Tibial artery (tissue), 4 donors: ENCODE measurements at regions not wholly inside any gene's neighbourhood (a gene's known extent, or its start where the extent isn't known, plus 50 kb on each side); places are given as distances from the start of the nearest gene placed in this dataset.

Source experiments
- DNase-seq, 2 donors: peaks; one replicate each; pipeline ENCODE4 v3.0.0-alpha.2; 2019
- H3K27ac ChIP-seq, 2 donors: fragments of 200-600 bp; sonication (generic) in 1 of 2; 1 replicate in 1 of 2; 2 replicates in 1 of 2; pipeline ENCODE4 v1.5.1; 2018 to 2019; ENCODE audit warnings: mild to moderate bottlenecking in 1 of 2
- H3K27me3 ChIP-seq, 2 donors: fragments of 200-600 bp; sonication (generic) in 1 of 2; one replicate each; pipeline versions ENCODE4 v1.5.1 to v1.6.0; 2016 to 2019
- H3K36me3 ChIP-seq, 3 donors: fragments of 200-600 bp; sonication (generic) in 2 of 3; one replicate each; pipeline ENCODE4 v1.5.1; 2016 to 2019; ENCODE audit warnings: mild to moderate bottlenecking in 2 of 3
- H3K4me1 ChIP-seq, 4 donors: fragments of 200-600 bp; sonication (generic) in 2 of 4; 1 replicate in 3 of 4; 2 replicates in 1 of 4; pipeline ENCODE4 v1.5.1; 2016 to 2019
- H3K4me3 ChIP-seq, 2 donors: fragments of 200-600 bp; sonication (generic) in 1 of 2; 1 replicate in 1 of 2; 2 replicates in 1 of 2; pipeline ENCODE4 v1.5.1; 2018 to 2019; ENCODE audit warnings: mild to moderate bottlenecking in 2 of 2
- H3K9me3 ChIP-seq, 3 donors: fragments of 200-600 bp; sonication (generic) in 1 of 3; one replicate each; pipeline ENCODE4 v1.5.1; 2016 to 2019
- CTCF ChIP-seq, 2 experiments: fragments of 200-600 bp in 1 of 2; fragments of 450-650 bp in 1 of 2; IDR thresholded peaks; one replicate each; pipeline ENCODE4 v1.5.1; 2017 to 2019; ENCODE audit warnings: antibody characterized with exemption in 2 of 2, mild to moderate bottlenecking in 1 of 2, moderate library complexity in 1 of 2
- intact Hi-C: fragments of 100-400 bp; cut with DNase I; formaldehyde crosslinking; loops from one replicate; pipeline ENCODE4 v1.15.0; 2023; ENCODE audit warnings: low total_unique reads

- TF ChIP-seq CTCF (IDR thresholded peaks at IDR 0.05), result no peak
- Histone ChIP-seq H3K27ac (no peak overlapping the region), H3K4me1 (no peaks in the 10 kb centered on the region), H3K36me3 (no peaks in the 10 kb centered on the region), H3K4me3 (no peak overlapping the region), H3K27me3 (no peaks in the 10 kb centered on the region), H3K9me3 (no peaks in the 10 kb centered on the region)
- no peak for DNase-seq
- intact Hi-C loops, result no loop called here
Observed at GRCh38 chr1:172755099-172755498, 96.2 kb downstream of the FASLG start.

- Histone ChIP-seq H3K27ac (no peak overlapping the region), H3K36me3 (no peaks in the 10 kb centered on the region), H3K4me3 (no peak overlapping the region), H3K9me3 (no peaks in the 10 kb centered on the region), H3K4me1 (no peaks in the 10 kb centered on the region), H3K27me3 (no peaks in the 10 kb centered on the region)
- no peak for TF ChIP-seq CTCF (IDR thresholded peaks at IDR 0.05)
- DNase-seq, result no peak
- intact Hi-C loops, result no loop called here
Observed at GRCh38 chr1:172756024-172756423, 97.1 kb downstream of the FASLG start.

DNA sequence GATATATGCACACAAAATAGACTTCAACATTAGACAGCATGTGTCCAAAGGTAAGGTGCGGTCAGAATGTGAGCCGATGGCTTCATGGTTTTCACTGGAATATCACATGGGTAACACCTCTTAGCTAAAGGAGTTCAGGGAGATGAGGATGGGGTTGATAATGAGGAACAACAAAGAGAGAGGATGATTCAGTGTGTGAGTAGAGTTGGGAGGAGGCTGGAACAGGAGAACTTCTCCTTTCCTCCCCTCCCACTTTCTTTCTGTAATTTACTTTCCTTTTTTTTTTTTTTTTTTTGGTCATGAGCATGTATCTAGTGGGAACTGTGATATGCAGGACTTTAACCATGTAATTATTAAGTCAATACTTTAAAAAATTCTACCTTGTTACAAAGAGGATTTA, 99.4 kb downstream of the FASLG start:
- Histone ChIP-seq H3K27ac (no peak overlapping the region), H3K9me3 (no peaks in the 10 kb centered on the region), H3K36me3 (no peaks in the 10 kb centered on the region), H3K4me3 (no peak overlapping the region), H3K4me1 (no peaks in the 10 kb centered on the region), H3K27me3 (no peaks in the 10 kb centered on the region)
- intact Hi-C loops, result no loop called here
- TF ChIP-seq CTCF (IDR thresholded peaks at IDR 0.05), result no peak
- no peak for DNase-seq

GRCh38 chr1:172760121-172760520, 101.2 kb downstream of the FASLG start:
- Histone ChIP-seq H3K4me1 (no peaks in the 10 kb centered on the region), H3K27ac (no peak overlapping the region), H3K27me3 (no peaks in the 10 kb centered on the region), H3K9me3 (no peaks in the 10 kb centered on the region), H3K4me3 (no peak overlapping the region), H3K36me3 (no peaks in the 10 kb centered on the region)
- intact Hi-C loops, result no loop called here
- no peak for DNase-seq
- TF ChIP-seq CTCF (IDR thresholded peaks at IDR 0.05), result no peak

DNA sequence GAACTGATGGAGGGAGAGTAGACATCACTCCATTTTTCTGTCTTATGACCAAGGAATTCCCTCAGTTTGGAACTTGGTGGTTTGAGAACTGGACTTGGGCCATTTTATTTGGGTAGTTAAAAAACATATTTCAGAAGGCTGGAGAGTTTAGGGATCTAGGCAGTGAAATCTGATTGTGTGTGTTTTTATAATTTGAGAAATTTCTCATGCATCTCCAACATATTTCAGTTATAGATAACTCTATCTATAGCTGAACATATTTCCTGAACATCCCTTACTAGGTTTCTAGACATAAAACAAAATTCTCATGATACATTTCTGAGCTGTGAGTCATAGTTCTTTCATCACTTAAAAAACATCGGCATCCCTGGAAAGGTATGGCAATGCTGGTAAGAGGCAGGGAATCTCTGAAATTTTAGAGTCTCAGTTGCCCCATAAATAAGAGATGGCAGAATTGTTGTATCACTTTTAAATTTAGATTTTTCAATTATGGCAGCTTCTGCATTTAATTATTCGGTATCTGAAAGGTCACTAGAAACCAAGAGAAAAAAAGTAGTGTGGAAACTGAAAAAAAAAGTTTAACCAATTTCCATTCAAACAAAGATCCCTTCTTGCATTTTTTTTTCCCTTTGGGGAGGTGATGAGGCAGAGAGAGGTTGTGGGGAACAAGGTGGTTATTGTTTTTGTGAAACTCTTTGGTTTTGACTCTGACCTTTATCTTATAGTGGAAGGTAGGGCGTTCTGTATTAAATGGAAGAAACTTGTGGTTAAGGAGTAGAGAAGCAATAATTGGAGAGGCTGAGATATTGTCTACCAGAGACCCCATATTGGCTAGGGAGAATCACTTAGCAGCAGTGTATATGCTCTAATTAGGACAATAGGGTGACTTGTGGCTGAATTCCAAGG, 102.9 kb downstream of the FASLG start:
- intact Hi-C loops, result no loop called here
- no peaks in the 10 kb centered on the region for H3K27me3 ChIP-seq
- no peaks in the 10 kb centered on the region for H3K36me3 ChIP-seq
- TF ChIP-seq CTCF (IDR thresholded peaks at IDR 0.05), result no peak
- no peaks in the 10 kb centered on the region for H3K4me1 ChIP-seq
- no peak for DNase-seq
- no peak overlapping the region for H3K4me3 ChIP-seq
- H3K9me3 ChIP-seq, result no peaks in the 10 kb centered on the region
- no peak overlapping the region for H3K27ac ChIP-seq
